Activated CD8-positive, alpha-beta T cell treated with anti-CD3 and anti-CD28 coated beads, Interleukin-2, amount 10 ng/mL, durations not matched to agents 7 days and 5 days (primary cell): ENCODE measurements at regions not wholly inside any gene's neighbourhood (a gene's known extent, or its start where the extent isn't known, plus 50 kb on each side); places are given as distances from the start of the nearest gene placed in this dataset.
A peak's percentile ranks its signal among the peaks of the same experiment; 100 is the strongest.

ENCODE experiments used
- ATAC-seq: fragments of 150-1000 bp; cut with Tn5 transposase; one replicate; pipeline ENCODE4 v1.10.0; 2021; ENCODE audit warnings: moderate library complexity
- CTCF ChIA-PET: fragments of 350-600 bp; sonication (Branson Sonifier 250); formaldehyde crosslinking; loops from one replicate; lab custom pipeline; 2021; ENCODE audit warnings: antibody characterized with exemption; lab: Charles Lee
- POLR2A ChIA-PET: fragments of 350-600 bp; sonication (Branson Sonifier 250); formaldehyde crosslinking; loops from one replicate; lab custom pipeline; 2021; ENCODE audit warnings: antibody characterized with exemption; lab: Charles Lee
- DNase-seq: peaks from one replicate; pipeline ENCODE4 v3.0.0-alpha.2; 2020
- H3K27ac Mint-ChIP-seq: one replicate; pipeline ENCODE4 v1.8.0; 2021; ENCODE audit warnings: mild to moderate bottlenecking, mixed read lengths
- H3K27me3 Mint-ChIP-seq: one replicate; pipeline ENCODE4 v1.8.0; 2021; ENCODE audit warnings: low read depth, mixed read lengths
- H3K36me3 Mint-ChIP-seq: one replicate; pipeline ENCODE4 v1.8.0; 2021; ENCODE audit warnings: low read depth, mixed read lengths
- H3K4me1 Mint-ChIP-seq: one replicate; pipeline ENCODE4 v1.8.0; 2021; ENCODE audit warnings: low read depth, mixed read lengths
- H3K4me3 Mint-ChIP-seq: one replicate; pipeline ENCODE4 v1.8.0; 2021; ENCODE audit warnings: mild to moderate bottlenecking, mixed read lengths
- H3K9me3 Mint-ChIP-seq: one replicate; pipeline ENCODE4 v1.8.0; 2022; ENCODE audit warnings: mixed read lengths; ENCODE audit not compliant: insufficient read depth

DNA sequence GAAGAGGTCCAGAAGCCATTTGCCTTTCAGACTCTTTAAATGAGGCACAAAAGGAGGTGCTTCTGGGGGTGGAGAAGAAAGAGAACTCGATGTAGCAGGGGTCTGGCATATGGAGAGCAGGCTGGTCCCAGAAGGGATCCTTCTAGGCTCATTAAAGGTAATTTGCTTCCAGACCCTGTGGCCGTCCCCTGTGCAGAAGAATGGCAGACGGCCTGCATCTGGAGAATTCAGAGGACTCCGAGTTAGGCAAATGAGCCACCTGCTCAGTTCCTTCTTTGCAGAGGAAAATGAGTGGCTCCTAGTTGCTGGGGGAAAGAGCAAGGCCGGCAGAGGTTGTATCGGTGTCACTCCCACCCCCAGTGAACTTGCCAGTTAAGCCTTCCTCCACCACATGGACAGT lies 73.8 kb upstream of the FAM180A start:
- Mint-ChIP-seq H3K4me3 (no peak overlapping the region), H3K9me3 (no peaks in the 10 kb centered on the region), H3K4me1 (no peaks in the 10 kb centered on the region), H3K27ac (no peak overlapping the region), H3K27me3 (no peaks in the 10 kb centered on the region), H3K36me3 (no peaks in the 10 kb centered on the region)
- no peak for ATAC-seq
- ChIA-PET CTCF (no interaction called here), POLR2A (no interaction called here)
- no peak for DNase-seq

DNA sequence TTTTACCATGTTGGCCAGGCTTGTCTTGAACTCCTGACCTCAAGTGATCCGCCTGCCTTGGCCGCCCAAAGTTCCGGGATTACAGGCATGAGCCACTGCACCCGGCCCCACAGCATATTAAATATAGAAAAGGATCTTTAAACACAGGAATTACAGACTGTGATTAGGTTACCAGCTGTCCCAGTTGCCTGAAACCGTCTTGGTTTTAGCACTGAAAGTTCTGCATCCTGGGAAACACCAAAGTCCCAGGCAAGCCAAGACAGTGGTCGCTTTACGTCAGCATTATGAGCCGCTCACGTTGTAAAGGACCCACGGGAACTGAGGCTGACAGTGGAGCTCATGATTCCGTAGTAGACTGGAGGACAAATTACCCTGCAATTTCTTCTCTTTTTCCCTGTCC lies 69.0 kb upstream of the FAM180A start:
- H3K4me3 Mint-ChIP-seq, result no peak overlapping the region
- H3K27ac Mint-ChIP-seq, result no peak overlapping the region
- H3K36me3 Mint-ChIP-seq, result no peaks in the 10 kb centered on the region
- peaks cover 2% of the 10 kb centered on the region for H3K27me3 Mint-ChIP-seq
- POLR2A ChIA-PET, result no interaction called here
- H3K4me1 Mint-ChIP-seq, result no peaks in the 10 kb centered on the region
- H3K9me3 Mint-ChIP-seq, result no peaks in the 10 kb centered on the region
- DNase-seq, result no peak
- CTCF ChIA-PET, result no interaction called here
- no peak for ATAC-seq

- Mint-ChIP-seq H3K27me3 (peaks cover 2% of the 10 kb centered on the region), H3K9me3 (no peaks in the 10 kb centered on the region), H3K4me1 (no peaks in the 10 kb centered on the region), H3K4me3 (no peak overlapping the region), H3K36me3 (no peaks in the 10 kb centered on the region), H3K27ac (no peak overlapping the region)
- ChIA-PET CTCF (no interaction called here), POLR2A (no interaction called here)
- ATAC-seq (no peak), DNase-seq (no peak)
Observed at GRCh38 chr7:135815033-135815432, 66.4 kb upstream of the FAM180A start.

GRCh38 chr7:135812148-135812547 lies 63.5 kb upstream of the FAM180A start:
- Mint-ChIP-seq H3K27me3 (peaks cover 2% of the 10 kb centered on the region), H3K4me3 (no peak overlapping the region), H3K36me3 (no peaks in the 10 kb centered on the region), H3K4me1 (no peaks in the 10 kb centered on the region), H3K9me3 (no peaks in the 10 kb centered on the region), H3K27ac (no peak overlapping the region)
- DNase-seq, result no peak
- ATAC-seq, result no peak
- ChIA-PET CTCF (no interaction called here), POLR2A (no interaction called here)

- Mint-ChIP-seq H3K27ac (no peak overlapping the region), H3K4me3 (no peak overlapping the region), H3K9me3 (no peaks in the 10 kb centered on the region), H3K4me1 (no peaks in the 10 kb centered on the region), H3K27me3 (peaks cover 2% of the 10 kb centered on the region), H3K36me3 (no peaks in the 10 kb centered on the region)
- ATAC-seq, result no peak
- DNase-seq, result no peak
- ChIA-PET CTCF (no interaction called here), POLR2A (no interaction called here)
Observed at GRCh38 chr7:135811506-135811905, 62.9 kb upstream of the FAM180A start.

- POLR2A ChIA-PET, result no interaction called here
- no peaks in the 10 kb centered on the region for H3K36me3 Mint-ChIP-seq
- CTCF ChIA-PET, result no interaction called here
- H3K27ac Mint-ChIP-seq, result no peak overlapping the region
- no peaks in the 10 kb centered on the region for H3K4me1 Mint-ChIP-seq
- H3K4me3 Mint-ChIP-seq, result no peak overlapping the region
- H3K27me3 Mint-ChIP-seq, result no peaks in the 10 kb centered on the region
- DNase-seq, result no peak
- no peaks in the 10 kb centered on the region for H3K9me3 Mint-ChIP-seq
- ATAC-seq, result no peak
Observed at GRCh38 chr7:135808206-135808605, 59.6 kb upstream of the FAM180A start.

DNA sequence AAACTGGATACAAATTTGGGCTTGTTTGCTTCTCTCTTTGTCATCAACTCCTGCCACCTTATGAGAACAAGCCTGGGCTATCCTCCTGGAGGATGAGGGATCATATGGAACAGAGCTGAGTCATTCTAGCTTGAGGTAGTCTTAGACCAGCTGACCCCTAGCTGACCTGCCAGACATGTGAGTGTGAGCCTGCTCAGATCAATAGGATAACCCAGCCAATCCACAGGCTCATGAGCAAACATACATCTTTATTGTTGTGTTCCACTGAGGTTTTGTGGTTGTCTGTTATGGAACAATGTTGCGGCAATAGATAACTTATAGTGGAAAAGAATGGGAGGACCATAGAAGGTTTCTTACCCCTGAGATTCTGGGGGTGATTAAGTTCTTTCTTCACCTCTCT lies 54.5 kb upstream of the FAM180A start:
- DNase-seq (no peak), ATAC-seq (no peak)
- Mint-ChIP-seq H3K27ac (no peak overlapping the region), H3K4me3 (no peak overlapping the region), H3K27me3 (no peaks in the 10 kb centered on the region), H3K9me3 (no peaks in the 10 kb centered on the region), H3K4me1 (peaks cover 5% of the 10 kb centered on the region), H3K36me3 (no peaks in the 10 kb centered on the region)
- CTCF ChIA-PET, result no interaction called here
- POLR2A ChIA-PET, result no interaction called here

DNA sequence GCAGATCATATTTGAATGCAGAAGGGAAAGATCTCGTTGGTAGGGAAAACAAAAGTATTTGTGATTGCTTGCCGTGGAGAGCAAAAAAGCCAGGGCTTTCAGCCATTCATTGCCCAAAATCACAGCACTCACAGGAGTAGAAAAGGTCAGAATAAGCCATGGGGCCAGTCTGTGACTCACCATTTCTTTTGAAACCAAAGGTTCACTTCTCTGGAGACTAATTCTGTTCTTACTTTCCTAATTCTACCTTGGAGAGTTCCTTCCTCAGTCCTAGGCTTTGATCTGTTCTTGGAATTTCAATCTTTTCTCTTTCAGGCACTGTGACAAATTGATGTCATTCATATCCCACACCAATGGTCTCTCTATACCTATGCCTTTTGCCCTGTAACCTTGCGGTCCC lies 54.1 kb upstream of the FAM180A start:
- no peaks in the 10 kb centered on the region for H3K36me3 Mint-ChIP-seq
- no peaks in the 10 kb centered on the region for H3K9me3 Mint-ChIP-seq
- H3K4me3 Mint-ChIP-seq, result no peak overlapping the region
- H3K27ac Mint-ChIP-seq, result no peak overlapping the region
- DNase-seq (no peak), ATAC-seq (no peak)
- H3K27me3 Mint-ChIP-seq, result no peaks in the 10 kb centered on the region
- CTCF ChIA-PET, result no interaction called here
- POLR2A ChIA-PET, result interaction anchor here (0.8 kb wide), 1 partner anchor 652 kb away, joined by 4 read pairs; no protein-coding TSS in a partner anchor
- H3K4me1 Mint-ChIP-seq, result peaks cover 5% of the 10 kb centered on the region

- DNase-seq (no peak), ATAC-seq (no peak)
- POLR2A ChIA-PET, result interaction anchor here (0.8 kb wide), 1 partner anchor 651 kb away, joined by 4 read pairs; no protein-coding TSS in a partner anchor
- CTCF ChIA-PET, result interaction anchor here (1.4 to 1.7 kb wide), 3 partner anchors 189 to 208 kb away, joined by 3 to 11 read pairs (median 9); no protein-coding TSS in a partner anchor
- no peaks in the 10 kb centered on the region for H3K27me3 Mint-ChIP-seq
- no peaks in the 10 kb centered on the region for H3K9me3 Mint-ChIP-seq
- H3K4me1 Mint-ChIP-seq, result peaks cover 5% of the 10 kb centered on the region
- no peak overlapping the region for H3K4me3 Mint-ChIP-seq
- no peaks in the 10 kb centered on the region for H3K36me3 Mint-ChIP-seq
- no peak overlapping the region for H3K27ac Mint-ChIP-seq
Observed at GRCh38 chr7:135801877-135802276, 53.3 kb upstream of the FAM180A start.

- Mint-ChIP-seq H3K27me3 (no peaks in the 10 kb centered on the region), H3K4me1 (peaks cover 5% of the 10 kb centered on the region), H3K4me3 (no peak overlapping the region), H3K9me3 (no peaks in the 10 kb centered on the region), H3K36me3 (no peaks in the 10 kb centered on the region), H3K27ac (no peak overlapping the region)
- POLR2A ChIA-PET, result no interaction called here
- peak; percentile 53 for DNase-seq
- CTCF ChIA-PET, result interaction anchor here (0.7 to 1.7 kb wide), 10 partner anchors 11 to 246 kb away, joined by 3 to 11 read pairs (median 4); partner anchors contain the start of gene MTPN
- ATAC-seq, result no peak
Observed at GRCh38 chr7:135801045-135801693, 52.6 kb upstream of the FAM180A start.

DNA sequence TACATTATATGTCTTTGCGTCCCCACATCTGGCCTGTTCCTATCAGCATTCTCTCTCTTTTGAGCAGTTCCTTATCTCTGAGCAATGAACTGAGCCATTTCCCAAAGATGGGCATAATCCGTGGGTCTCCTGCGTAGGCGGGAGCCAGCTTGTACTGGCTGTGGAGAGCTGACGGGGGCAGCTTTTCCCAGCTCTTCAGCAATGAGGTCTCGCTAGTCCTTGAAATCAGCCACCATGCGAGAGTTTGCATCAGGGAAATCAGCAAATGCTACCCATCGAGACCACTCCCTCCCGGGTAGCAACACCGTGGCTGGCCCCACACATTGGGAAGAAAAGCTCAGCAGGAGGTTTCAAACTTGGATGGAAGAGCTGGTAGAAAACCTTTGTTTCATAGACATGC lies 51.9 kb upstream of the FAM180A start:
- H3K9me3 Mint-ChIP-seq, result no peaks in the 10 kb centered on the region
- peaks cover 5% of the 10 kb centered on the region for H3K4me1 Mint-ChIP-seq
- ChIA-PET POLR2A (no interaction called here), CTCF (interaction anchor here (0.7 to 1.7 kb wide), 10 partner anchors 10 to 246 kb away, joined by 3 to 11 read pairs (median 4); partner anchors contain the start of gene MTPN)
- H3K27ac Mint-ChIP-seq, result no peak overlapping the region
- no peaks in the 10 kb centered on the region for H3K36me3 Mint-ChIP-seq
- H3K4me3 Mint-ChIP-seq, result no peak overlapping the region
- no peak for ATAC-seq
- H3K27me3 Mint-ChIP-seq, result no peaks in the 10 kb centered on the region
- no peak for DNase-seq

DNA sequence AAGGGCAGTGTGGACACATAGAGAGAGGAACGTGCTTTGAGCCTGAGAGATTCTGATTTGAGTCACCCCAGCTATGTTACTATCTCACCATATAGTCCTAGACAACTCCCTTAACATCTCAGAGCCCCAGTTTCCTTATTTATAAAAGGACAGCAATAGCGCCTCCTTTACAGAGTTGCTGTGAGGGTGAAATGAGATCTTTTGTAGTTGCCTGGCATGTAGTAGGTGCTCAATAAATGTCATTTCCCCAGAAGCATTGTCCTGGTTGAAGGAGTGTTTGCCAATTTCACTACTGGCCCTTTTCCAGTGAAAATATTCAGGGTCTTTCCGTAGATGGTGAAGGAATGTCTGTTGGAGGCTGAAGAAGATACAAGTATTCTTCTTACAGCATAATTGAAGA lies 51.3 kb upstream of the FAM180A start:
- ChIA-PET POLR2A (no interaction called here), CTCF (interaction anchor here (1.5 kb wide), 1 partner anchor 12 kb away, joined by 3 read pairs; no protein-coding TSS in a partner anchor)
- H3K9me3 Mint-ChIP-seq, result no peaks in the 10 kb centered on the region

More for the DNA sequence above, 51.3 kb upstream of the FAM180A start:
- Mint-ChIP-seq H3K27ac (no peak overlapping the region), H3K36me3 (no peaks in the 10 kb centered on the region), H3K4me3 (no peak overlapping the region), H3K4me1 (peaks cover 5% of the 10 kb centered on the region), H3K27me3 (no peaks in the 10 kb centered on the region)
- DNase-seq (no peak), ATAC-seq (no peak)
